ENCODE measurements at regions not wholly inside any gene's neighbourhood (a gene's known extent, or its start where the extent isn't known, plus 50 kb on each side); places are given as distances from the start of the nearest gene placed in this dataset.

DNA sequence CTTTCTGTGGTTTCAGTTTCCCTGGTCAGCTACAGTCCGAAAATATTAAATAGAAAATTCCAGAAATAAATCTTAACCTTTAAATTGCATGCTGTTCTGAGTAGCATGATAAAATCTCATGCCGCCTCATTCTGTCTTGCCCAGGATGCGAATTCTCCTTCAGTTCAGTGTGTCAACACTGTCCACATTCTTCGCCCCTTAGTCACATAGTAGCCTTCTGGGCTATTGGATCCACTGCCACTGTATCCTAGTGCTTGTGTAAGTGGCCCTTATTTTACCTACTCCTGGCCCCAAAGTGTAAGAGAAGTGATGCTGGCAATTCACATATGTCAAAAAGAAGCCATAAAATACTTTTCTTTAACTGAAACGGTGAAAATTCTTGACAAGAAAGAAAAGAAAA, 129.6 kb downstream of the ZWINT start:
- TF ChIP-seq POLR2A (IDR thresholded peaks at IDR 0.05) = no peak
- TF ChIP-seq, protein P1, sequence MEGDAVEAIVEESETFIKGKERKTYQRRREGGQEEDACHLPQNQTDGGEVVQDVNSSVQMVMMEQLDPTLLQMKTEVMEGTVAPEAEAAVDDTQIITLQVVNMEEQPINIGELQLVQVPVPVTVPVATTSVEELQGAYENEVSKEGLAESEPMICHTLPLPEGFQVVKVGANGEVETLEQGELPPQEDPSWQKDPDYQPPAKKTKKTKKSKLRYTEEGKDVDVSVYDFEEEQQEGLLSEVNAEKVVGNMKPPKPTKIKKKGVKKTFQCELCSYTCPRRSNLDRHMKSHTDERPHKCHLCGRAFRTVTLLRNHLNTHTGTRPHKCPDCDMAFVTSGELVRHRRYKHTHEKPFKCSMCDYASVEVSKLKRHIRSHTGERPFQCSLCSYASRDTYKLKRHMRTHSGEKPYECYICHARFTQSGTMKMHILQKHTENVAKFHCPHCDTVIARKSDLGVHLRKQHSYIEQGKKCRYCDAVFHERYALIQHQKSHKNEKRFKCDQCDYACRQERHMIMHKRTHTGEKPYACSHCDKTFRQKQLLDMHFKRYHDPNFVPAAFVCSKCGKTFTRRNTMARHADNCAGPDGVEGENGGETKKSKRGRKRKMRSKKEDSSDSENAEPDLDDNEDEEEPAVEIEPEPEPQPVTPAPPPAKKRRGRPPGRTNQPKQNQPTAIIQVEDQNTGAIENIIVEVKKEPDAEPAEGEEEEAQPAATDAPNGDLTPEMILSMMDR (IDR thresholded peaks at IDR 0.05) = no peak

Measured in esophagus squamous epithelium (tissue), 4 donors.